ENCODE measurements at regions not wholly inside any gene's neighbourhood (a gene's known extent, or its start where the extent isn't known, plus 50 kb on each side); places are given as distances from the start of the nearest gene placed in this dataset.

DNA sequence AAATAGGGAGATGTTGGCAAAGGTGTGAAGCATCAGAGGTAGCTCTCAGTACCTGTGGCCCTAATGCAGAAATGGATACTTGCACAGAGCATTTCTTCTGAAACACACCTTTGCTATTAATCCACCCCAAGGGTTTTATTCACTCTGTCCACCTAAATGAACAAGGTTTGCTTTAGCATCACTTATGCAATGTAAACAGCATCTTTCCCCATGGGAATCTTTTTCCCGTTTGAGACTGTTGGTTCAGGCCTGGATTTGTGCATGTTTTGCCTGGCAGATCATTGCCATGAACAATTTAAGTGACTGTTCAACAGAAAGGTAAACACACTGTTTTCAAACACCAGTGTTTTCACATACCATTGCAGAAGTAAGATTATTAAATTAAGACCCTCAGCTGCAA is 508.3 kb downstream of the SOX2 start:
- TF ChIP-seq, protein P1, sequence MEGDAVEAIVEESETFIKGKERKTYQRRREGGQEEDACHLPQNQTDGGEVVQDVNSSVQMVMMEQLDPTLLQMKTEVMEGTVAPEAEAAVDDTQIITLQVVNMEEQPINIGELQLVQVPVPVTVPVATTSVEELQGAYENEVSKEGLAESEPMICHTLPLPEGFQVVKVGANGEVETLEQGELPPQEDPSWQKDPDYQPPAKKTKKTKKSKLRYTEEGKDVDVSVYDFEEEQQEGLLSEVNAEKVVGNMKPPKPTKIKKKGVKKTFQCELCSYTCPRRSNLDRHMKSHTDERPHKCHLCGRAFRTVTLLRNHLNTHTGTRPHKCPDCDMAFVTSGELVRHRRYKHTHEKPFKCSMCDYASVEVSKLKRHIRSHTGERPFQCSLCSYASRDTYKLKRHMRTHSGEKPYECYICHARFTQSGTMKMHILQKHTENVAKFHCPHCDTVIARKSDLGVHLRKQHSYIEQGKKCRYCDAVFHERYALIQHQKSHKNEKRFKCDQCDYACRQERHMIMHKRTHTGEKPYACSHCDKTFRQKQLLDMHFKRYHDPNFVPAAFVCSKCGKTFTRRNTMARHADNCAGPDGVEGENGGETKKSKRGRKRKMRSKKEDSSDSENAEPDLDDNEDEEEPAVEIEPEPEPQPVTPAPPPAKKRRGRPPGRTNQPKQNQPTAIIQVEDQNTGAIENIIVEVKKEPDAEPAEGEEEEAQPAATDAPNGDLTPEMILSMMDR (IDR thresholded peaks at IDR 0.05; ENCODE audit: insufficient read depth, low read depth, low read length): no peak
- no peak for TF ChIP-seq EZH2 (IDR thresholded peaks at IDR 0.05; ENCODE audit: insufficient read depth, low read length)

Data from astrocyte (in vitro differentiated cells and primary cell).